22Rv1 (cell line): ENCODE measurements at regions not wholly inside any gene's neighbourhood (a gene's known extent, or its start where the extent isn't known, plus 50 kb on each side); places are given as distances from the start of the nearest gene placed in this dataset.
A peak's percentile ranks its signal among the peaks of the same experiment; 100 is the strongest.

Source experiments
- H3K27ac ChIP-seq: fragments of 450-650 bp; 2 replicates; pipeline ENCODE4 v1.5.1; 2017
- CTCF ChIP-seq: fragments of 450-650 bp; IDR thresholded peaks from 2 replicates; pipeline ENCODE4 v1.5.1; 2017; ENCODE audit warnings: mild to moderate bottlenecking
- ZFX ChIP-seq: fragments of 450-650 bp; IDR thresholded peaks from 2 replicates; pipeline ENCODE4 v1.6.1; 2017; ENCODE audit warnings: antibody characterized with exemption, borderline replicate concordance

GRCh38 chr6:159118924-159119323 lies 50.3 kb upstream of the FNDC1 start:
- TF ChIP-seq CTCF (no peak), ZFX (no peak)
- H3K27ac ChIP-seq, result no peak overlapping the region

GRCh38 chr6:159117563-159117962 lies 51.6 kb upstream of the FNDC1 start:
- H3K27ac ChIP-seq, result no peak overlapping the region
- TF ChIP-seq ZFX, result no peak

GRCh38 chr6:159117046-159117445 lies 52.2 kb upstream of the FNDC1 start:
- no peak overlapping the region for H3K27ac ChIP-seq
- no peak for TF ChIP-seq ZFX
- no peak for TF ChIP-seq CTCF

- H3K27ac ChIP-seq, result no peak overlapping the region
- TF ChIP-seq CTCF, result no peak
- TF ChIP-seq ZFX, result no peak
Measured at GRCh38 chr6:159116343-159116742, 52.9 kb upstream of the FNDC1 start.

GRCh38 chr6:159114569-159114968 lies 54.6 kb upstream of the FNDC1 start:
- H3K27ac ChIP-seq, result no peak overlapping the region
- TF ChIP-seq ZFX, result no peak

- no peak overlapping the region for H3K27ac ChIP-seq
- no peak for TF ChIP-seq CTCF
- TF ChIP-seq ZFX, result no peak
Measured at GRCh38 chr6:159113223-159113622, 56.0 kb upstream of the FNDC1 start.

- TF ChIP-seq ZFX (no peak), CTCF (no peak)
Measured at GRCh38 chr6:159112714-159113113, 56.5 kb upstream of the FNDC1 start.

GRCh38 chr6:159110748-159111147 lies 58.5 kb upstream of the FNDC1 start:
- no peak for TF ChIP-seq ZFX
- TF ChIP-seq CTCF, result no peak
- H3K27ac ChIP-seq, result no peak overlapping the region

More at GRCh38 chr6:159112714-159113113, 56.5 kb upstream of the FNDC1 start:
- H3K27ac ChIP-seq, result no peak overlapping the region

- no peak overlapping the region for H3K27ac ChIP-seq
- peak; percentile 74 for TF ChIP-seq CTCF
- TF ChIP-seq ZFX, result no peak
Measured at GRCh38 chr6:159110013-159110412, 59.2 kb upstream of the FNDC1 start.
